ENCODE measurements at regions not wholly inside any gene's neighbourhood (a gene's known extent, or its start where the extent isn't known, plus 50 kb on each side); places are given as distances from the start of the nearest gene placed in this dataset.
"Not testable (repeated sequence)": the region's sequence is repeated elsewhere in the genome, so short reads cannot be mapped to it uniquely, and the experiment has no call there.

GRCh38 chr7:101757879-101758278 lies 59.5 kb upstream of the CUX1 start:
- H3K4me3 ChIP-seq (replicated peaks in 1 of 4; ENCODE audit: control extremely low read depth in 1 of 4, insufficient read depth in 1 of 4, low read depth in 3 of 4, low read length in 4 of 4), result no peak overlapping the region
- H3K9me3 ChIP-seq (ENCODE audit: control insufficient read depth, insufficient read depth, low read depth, low read length), result no peaks in the 10 kb centered on the region
- H2AFZ ChIP-seq (ENCODE audit: low read length), result no peak overlapping the region
- H3K27ac ChIP-seq (ENCODE audit: insufficient read depth, low read length), result no peak overlapping the region
- no peaks in the 10 kb centered on the region for H3K4me1 ChIP-seq (ENCODE audit: control insufficient read depth, extremely low read depth, insufficient read depth, low read length)
- H4K20me1 ChIP-seq (ENCODE audit: control insufficient read depth, extremely low read depth, insufficient read depth, low read length), result no peaks in the 10 kb centered on the region
- TF ChIP-seq EZH2 (IDR thresholded peaks at IDR 0.05; ENCODE audit: low read length, missing control alignments) (no peak), CTCF (conservative IDR thresholded peaks at IDR 0.05 in 1 of 2, IDR thresholded peaks at IDR 0.05 in 1 of 2; ENCODE audit: low read depth in 1 of 2, low read length in 2 of 2) (no peak)
- no peak for DNase-seq (ENCODE audit: low read depth in 2 of 2)
- no peaks in the 10 kb centered on the region for H3K79me2 ChIP-seq (ENCODE audit: control insufficient read depth, insufficient read depth, low read length)
- no peaks in the 10 kb centered on the region for H3K36me3 ChIP-seq (ENCODE audit: control insufficient read depth, insufficient read depth, low read length)
- H3K27me3 ChIP-seq (ENCODE audit: control insufficient read depth, insufficient read depth, low read length), result no peaks in the 10 kb centered on the region
- no peak overlapping the region for H3K9ac ChIP-seq (ENCODE audit: insufficient read depth, low read length)
- no peak overlapping the region for H3K4me2 ChIP-seq (ENCODE audit: extremely low read depth, insufficient read depth, low read length)

DNA sequence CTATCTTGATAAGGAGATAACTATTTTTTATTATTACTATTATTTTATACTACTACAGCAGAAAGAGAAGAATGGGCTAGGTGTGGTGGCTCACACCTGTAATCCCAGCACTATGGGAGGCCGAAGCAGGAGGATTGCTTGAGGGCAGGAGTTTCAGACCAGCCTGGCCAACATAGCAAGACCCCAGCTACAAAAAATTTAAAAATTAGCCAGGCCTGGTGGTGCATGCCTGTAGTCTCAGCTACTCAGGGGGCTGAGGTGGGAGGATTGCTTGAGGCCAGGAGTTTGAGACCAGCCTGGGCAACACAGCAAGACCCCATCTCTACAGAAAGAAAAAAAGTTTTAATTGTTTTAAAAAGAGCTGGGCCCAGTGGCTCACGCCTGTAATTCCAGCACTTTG lies 58.9 kb upstream of the CUX1 start:
- not testable (repeated sequence) for H3K27ac ChIP-seq (ENCODE audit: insufficient read depth, low read length); H3K4me1 ChIP-seq (ENCODE audit: control insufficient read depth, extremely low read depth, insufficient read depth, low read length); DNase-seq (ENCODE audit: low read depth in 2 of 2); H2AFZ ChIP-seq (ENCODE audit: low read length); H3K9ac ChIP-seq (ENCODE audit: insufficient read depth, low read length); H3K27me3 ChIP-seq (ENCODE audit: control insufficient read depth, insufficient read depth, low read length); H3K4me3 ChIP-seq (replicated peaks in 1 of 4; ENCODE audit: control extremely low read depth in 1 of 4, insufficient read depth in 1 of 4, low read depth in 3 of 4, low read length in 4 of 4); H3K36me3 ChIP-seq (ENCODE audit: control insufficient read depth, insufficient read depth, low read length); H4K20me1 ChIP-seq (ENCODE audit: control insufficient read depth, extremely low read depth, insufficient read depth, low read length); H3K79me2 ChIP-seq (ENCODE audit: control insufficient read depth, insufficient read depth, low read length); H3K4me2 ChIP-seq (ENCODE audit: extremely low read depth, insufficient read depth, low read length); H3K9me3 ChIP-seq (ENCODE audit: control insufficient read depth, insufficient read depth, low read depth, low read length)

GRCh38 chr7:101764221-101764620 lies 53.2 kb upstream of the CUX1 start:
- H3K79me2 ChIP-seq (ENCODE audit: control insufficient read depth, insufficient read depth, low read length), result no peaks in the 10 kb centered on the region
- H3K9ac ChIP-seq (ENCODE audit: insufficient read depth, low read length), result no peak overlapping the region
- H3K9me3 ChIP-seq (ENCODE audit: control insufficient read depth, insufficient read depth, low read depth, low read length), result no peaks in the 10 kb centered on the region
- no peaks in the 10 kb centered on the region for H3K27me3 ChIP-seq (ENCODE audit: control insufficient read depth, insufficient read depth, low read length)
- no peaks in the 10 kb centered on the region for H3K4me1 ChIP-seq (ENCODE audit: control insufficient read depth, extremely low read depth, insufficient read depth, low read length)
- H4K20me1 ChIP-seq (ENCODE audit: control insufficient read depth, extremely low read depth, insufficient read depth, low read length), result no peaks in the 10 kb centered on the region
- H3K4me2 ChIP-seq (ENCODE audit: extremely low read depth, insufficient read depth, low read length), result no peak overlapping the region
- no peak for DNase-seq (ENCODE audit: low read depth in 2 of 2)
- no peak for TF ChIP-seq CTCF (conservative IDR thresholded peaks at IDR 0.05 in 1 of 2, IDR thresholded peaks at IDR 0.05 in 1 of 2; ENCODE audit: low read depth in 1 of 2, low read length in 2 of 2)
- TF ChIP-seq EZH2 (IDR thresholded peaks at IDR 0.05; ENCODE audit: low read length, missing control alignments), result no peak
- H3K36me3 ChIP-seq (ENCODE audit: control insufficient read depth, insufficient read depth, low read length), result no peaks in the 10 kb centered on the region
- H2AFZ ChIP-seq (ENCODE audit: low read length), result no peak overlapping the region
- no peak overlapping the region for H3K4me3 ChIP-seq (replicated peaks in 1 of 4; ENCODE audit: control extremely low read depth in 1 of 4, insufficient read depth in 1 of 4, low read depth in 3 of 4, low read length in 4 of 4)
- no peak overlapping the region for H3K27ac ChIP-seq (ENCODE audit: insufficient read depth, low read length)

- Histone ChIP-seq H3K79me2 (ENCODE audit: control insufficient read depth, insufficient read depth, low read length) (no peaks in the 10 kb centered on the region), H3K4me1 (ENCODE audit: control insufficient read depth, extremely low read depth, insufficient read depth, low read length) (no peaks in the 10 kb centered on the region), H3K4me2 (ENCODE audit: extremely low read depth, insufficient read depth, low read length) (no peak overlapping the region), H3K9ac (ENCODE audit: insufficient read depth, low read length) (no peak overlapping the region), H3K9me3 (ENCODE audit: control insufficient read depth, insufficient read depth, low read depth, low read length) (no peaks in the 10 kb centered on the region), H3K27me3 (ENCODE audit: control insufficient read depth, insufficient read depth, low read length) (peaks cover 2% of the 10 kb centered on the region), H3K36me3 (ENCODE audit: control insufficient read depth, insufficient read depth, low read length) (no peaks in the 10 kb centered on the region), H2AFZ (ENCODE audit: low read length) (no peak overlapping the region), H3K27ac (ENCODE audit: insufficient read depth, low read length) (no peak overlapping the region), H4K20me1 (ENCODE audit: control insufficient read depth, extremely low read depth, insufficient read depth, low read length) (no peaks in the 10 kb centered on the region), H3K4me3 (replicated peaks in 1 of 4; ENCODE audit: control extremely low read depth in 1 of 4, insufficient read depth in 1 of 4, low read depth in 3 of 4, low read length in 4 of 4) (no peak overlapping the region)
- TF ChIP-seq CTCF (conservative IDR thresholded peaks at IDR 0.05 in 1 of 2, IDR thresholded peaks at IDR 0.05 in 1 of 2; ENCODE audit: low read depth in 1 of 2, low read length in 2 of 2) (no peak), EZH2 (IDR thresholded peaks at IDR 0.05; ENCODE audit: low read length, missing control alignments) (no peak)
- DNase-seq (ENCODE audit: low read depth in 2 of 2), result no peak
These were observed 49.9 kb upstream of the CUX1 start for GRCh38 chr7:101767544-101767943.
